ENCODE measurements at regions not wholly inside any gene's neighbourhood (a gene's known extent, or its start where the extent isn't known, plus 50 kb on each side); places are given as distances from the start of the nearest gene placed in this dataset.

- no peak overlapping the region for H3K4me3 ChIP-seq (ENCODE audit: low read depth, low read length, poor library complexity, severe bottlenecking)
- H3K27me3 ChIP-seq (ENCODE audit: insufficient read depth, low read length): no peaks in the 10 kb centered on the region
- no peaks in the 10 kb centered on the region for H3K9me3 ChIP-seq (ENCODE audit: low read length)
- no peaks in the 10 kb centered on the region for H3K4me1 ChIP-seq (ENCODE audit: insufficient read depth, low read length, severe bottlenecking)
- H3K9ac ChIP-seq (ENCODE audit: low read length): no peak overlapping the region
- no peaks in the 10 kb centered on the region for H3K36me3 ChIP-seq (ENCODE audit: insufficient read depth, low read length)
- no peaks in the 10 kb centered on the region for H3F3A ChIP-seq (ENCODE audit: insufficient read depth, low read length)
- no peak for TF ChIP-seq EZH2 (IDR thresholded peaks at IDR 0.05; ENCODE audit: borderline replicate concordance, low read length)
- no peak for TF ChIP-seq CTCF (IDR thresholded peaks at IDR 0.05; ENCODE audit: low read length)
- H3K9me2 ChIP-seq (ENCODE audit: low read depth, low read length): no peaks in the 10 kb centered on the region
- no peak overlapping the region for H3K27ac ChIP-seq (ENCODE audit: low read depth, low read length, poor library complexity, severe bottlenecking)
- no peaks in the 10 kb centered on the region for H3K79me2 ChIP-seq (ENCODE audit: insufficient read depth, low read length)
- no peak overlapping the region for H3K4me2 ChIP-seq (ENCODE audit: low read length)
- H2AFZ ChIP-seq (ENCODE audit: low read length): no peak overlapping the region
- H4K20me1 ChIP-seq (ENCODE audit: insufficient read depth, low read length): no peaks in the 10 kb centered on the region
These were observed 236.7 kb upstream of the TOX3 start for GRCh38 chr16:52783616-52784015.

DNA sequence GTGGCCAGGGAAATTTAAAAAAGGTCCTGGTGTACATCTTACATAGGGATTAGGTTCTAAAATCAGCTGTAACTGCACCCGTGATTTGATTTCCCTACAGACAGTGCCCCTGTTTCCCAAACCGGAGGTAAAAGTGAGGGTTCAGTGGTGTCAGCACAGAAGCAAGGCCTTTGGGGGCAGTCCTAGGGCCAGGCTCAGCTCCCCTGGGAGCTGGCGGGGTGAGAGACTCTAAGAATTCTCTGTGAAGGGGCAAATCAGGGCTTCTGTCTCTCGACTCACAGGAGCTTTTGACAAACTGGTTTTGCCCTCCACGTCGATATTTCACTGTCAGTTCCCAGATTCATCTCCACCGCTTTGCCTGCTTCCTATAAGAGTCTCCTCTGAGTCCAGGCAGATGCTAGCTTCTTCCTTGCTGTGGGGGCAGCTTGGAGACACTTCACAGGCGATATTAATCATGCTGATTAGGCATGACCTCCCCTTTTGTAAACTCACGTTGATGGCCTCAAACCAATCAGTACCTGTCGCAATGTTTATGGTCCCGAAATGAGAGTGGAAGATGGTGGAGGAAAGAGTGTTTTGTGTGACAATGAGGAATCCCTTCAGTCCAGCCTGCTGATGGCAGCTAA, 234.2 kb upstream of the TOX3 start:
- Histone ChIP-seq H3K4me2 (ENCODE audit: low read length) (no peak overlapping the region), H3K27ac (ENCODE audit: low read depth, low read length, poor library complexity, severe bottlenecking) (no peak overlapping the region), H2AFZ (ENCODE audit: low read length) (no peak overlapping the region), H3K9ac (ENCODE audit: low read length) (no peak overlapping the region), H3K36me3 (ENCODE audit: insufficient read depth, low read length) (no peaks in the 10 kb centered on the region), H3F3A (ENCODE audit: insufficient read depth, low read length) (no peaks in the 10 kb centered on the region), H3K79me2 (ENCODE audit: insufficient read depth, low read length) (no peaks in the 10 kb centered on the region), H3K4me3 (ENCODE audit: low read depth, low read length, poor library complexity, severe bottlenecking) (no peak overlapping the region), H3K27me3 (ENCODE audit: insufficient read depth, low read length) (no peaks in the 10 kb centered on the region), H3K9me3 (ENCODE audit: low read length) (no peaks in the 10 kb centered on the region), H4K20me1 (ENCODE audit: insufficient read depth, low read length) (no peaks in the 10 kb centered on the region), H3K9me2 (ENCODE audit: low read depth, low read length) (no peaks in the 10 kb centered on the region), H3K4me1 (ENCODE audit: insufficient read depth, low read length, severe bottlenecking) (no peaks in the 10 kb centered on the region)
- no peak for TF ChIP-seq EZH2 (IDR thresholded peaks at IDR 0.05; ENCODE audit: borderline replicate concordance, low read length)
- TF ChIP-seq CTCF (IDR thresholded peaks at IDR 0.05; ENCODE audit: low read length): no peak

GRCh38 chr16:52773026-52773425, 226.1 kb upstream of the TOX3 start:
- Histone ChIP-seq H3K27ac (ENCODE audit: low read depth, low read length, poor library complexity, severe bottlenecking) (no peak overlapping the region), H2AFZ (ENCODE audit: low read length) (no peak overlapping the region), H3K4me2 (ENCODE audit: low read length) (no peak overlapping the region), H3K9me2 (ENCODE audit: low read depth, low read length) (no peaks in the 10 kb centered on the region), H3K27me3 (ENCODE audit: insufficient read depth, low read length) (no peaks in the 10 kb centered on the region), H4K20me1 (ENCODE audit: insufficient read depth, low read length) (no peaks in the 10 kb centered on the region), H3K9me3 (ENCODE audit: low read length) (no peaks in the 10 kb centered on the region), H3K79me2 (ENCODE audit: insufficient read depth, low read length) (no peaks in the 10 kb centered on the region), H3K4me3 (ENCODE audit: low read depth, low read length, poor library complexity, severe bottlenecking) (no peak overlapping the region), H3K36me3 (ENCODE audit: insufficient read depth, low read length) (no peaks in the 10 kb centered on the region), H3K9ac (ENCODE audit: low read length) (no peak overlapping the region), H3K4me1 (ENCODE audit: insufficient read depth, low read length, severe bottlenecking) (no peaks in the 10 kb centered on the region), H3F3A (ENCODE audit: insufficient read depth, low read length) (no peaks in the 10 kb centered on the region)
- TF ChIP-seq CTCF (IDR thresholded peaks at IDR 0.05; ENCODE audit: low read length) (no peak), EZH2 (IDR thresholded peaks at IDR 0.05; ENCODE audit: borderline replicate concordance, low read length) (no peak)

Measured in OCI-LY1 (cell line).